ENCODE measurements at regions not wholly inside any gene's neighbourhood (a gene's known extent, or its start where the extent isn't known, plus 50 kb on each side); places are given as distances from the start of the nearest gene placed in this dataset.
"Not testable (repeated sequence)": the region's sequence is repeated elsewhere in the genome, so short reads cannot be mapped to it uniquely, and the experiment has no call there.

GRCh38 chr12:46485853-46486252 is 113.3 kb upstream of the SLC38A2 start:
- no peaks in the 10 kb centered on the region for H3K27me3 ChIP-seq (replicated peaks; ENCODE audit: control insufficient read depth, insufficient read depth, low read length)
- H3K9ac ChIP-seq (ENCODE audit: low read length): no peak overlapping the region
- DNase-seq (ENCODE audit: low read depth): no peak
- H3K4me1 ChIP-seq (ENCODE audit: control insufficient read depth, insufficient read depth, low read length): peaks cover 33% of the 10 kb centered on the region
- H3K36me3 ChIP-seq (ENCODE audit: control insufficient read depth, insufficient read depth, low read length, severe bottlenecking): no peaks in the 10 kb centered on the region
- H3K9me3 ChIP-seq (ENCODE audit: control insufficient read depth, low read length): no peaks in the 10 kb centered on the region
- H3K4me3 ChIP-seq (ENCODE audit: low read length): no peak overlapping the region

DNA sequence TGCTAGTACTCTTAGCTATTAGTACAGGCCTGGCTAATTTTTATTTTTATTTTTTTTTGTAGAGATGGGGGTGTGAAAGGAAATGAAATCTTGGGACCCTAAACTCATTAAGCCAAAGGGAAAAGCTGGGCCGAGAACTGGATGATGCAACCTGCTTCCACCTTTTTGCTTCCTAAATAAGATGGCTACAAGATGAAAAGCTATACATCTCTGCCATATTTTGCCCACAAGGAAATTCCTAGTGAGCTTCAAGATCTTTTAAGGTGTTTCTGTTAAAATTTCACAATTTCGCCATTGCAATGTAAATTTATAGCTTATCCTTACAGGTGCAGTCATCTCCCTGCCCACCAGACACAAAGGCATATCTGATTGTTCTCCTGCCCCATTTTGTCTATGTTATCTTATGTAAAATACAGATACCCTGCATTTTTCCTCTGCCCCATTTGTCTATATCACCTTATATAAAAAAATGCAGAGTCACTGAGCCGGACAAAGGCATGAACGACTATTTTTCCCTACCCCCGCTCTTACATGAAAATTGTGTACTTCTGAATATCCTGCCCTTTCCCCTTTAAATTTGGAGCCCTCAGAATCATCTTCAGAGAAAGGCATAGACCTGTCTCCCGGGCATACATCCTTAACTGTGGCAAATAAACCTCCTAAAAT is 112.0 kb upstream of the SLC38A2 start:
- Histone ChIP-seq H3K27me3 (replicated peaks; ENCODE audit: control insufficient read depth, insufficient read depth, low read length) (no peaks in the 10 kb centered on the region), H3K4me1 (ENCODE audit: control insufficient read depth, insufficient read depth, low read length) (peaks cover 20% of the 10 kb centered on the region), H3K36me3 (ENCODE audit: control insufficient read depth, insufficient read depth, low read length, severe bottlenecking) (no peaks in the 10 kb centered on the region), H3K9ac (ENCODE audit: low read length) (no peak overlapping the region), H3K4me3 (ENCODE audit: low read length) (no peak overlapping the region), H3K9me3 (ENCODE audit: control insufficient read depth, low read length) (no peaks in the 10 kb centered on the region)
- DNase-seq (ENCODE audit: low read depth): no peak

DNA sequence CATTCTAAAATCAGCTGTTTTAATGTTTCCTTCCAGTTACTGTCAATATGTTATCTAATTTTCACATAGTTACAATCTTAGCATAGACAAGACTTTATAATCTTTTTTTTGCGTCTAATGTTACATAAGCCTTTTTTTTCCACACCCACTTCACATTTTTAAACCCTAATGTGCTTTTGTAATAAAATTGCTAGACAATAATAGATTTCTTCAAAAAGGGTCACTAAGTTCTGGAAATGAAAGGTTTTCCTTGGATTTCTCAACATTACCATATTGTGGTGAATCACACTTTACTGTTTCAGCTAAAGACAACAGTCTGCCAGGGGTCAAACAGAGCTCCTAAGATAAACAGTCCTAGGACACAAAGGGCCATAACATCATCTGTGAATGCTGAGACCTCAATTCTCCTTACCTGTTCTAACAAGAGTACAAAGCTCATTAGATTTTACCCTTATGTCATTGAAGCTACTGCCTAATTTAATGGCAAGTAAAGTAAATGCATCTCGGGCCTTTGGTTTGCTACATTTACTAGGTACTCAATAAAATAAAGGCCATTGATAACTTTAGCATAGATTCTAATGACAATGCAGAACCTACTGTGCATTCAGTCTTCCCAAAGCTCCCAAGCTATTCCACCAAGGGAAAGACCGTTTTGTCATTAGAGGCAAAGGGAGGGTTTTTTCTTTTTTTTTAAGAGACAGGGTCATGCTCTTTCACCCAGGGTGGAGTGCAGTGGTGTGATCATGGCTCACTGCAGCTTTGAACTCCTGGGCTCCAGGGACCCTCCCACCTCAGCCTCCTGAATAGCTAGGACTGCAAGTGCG is 111.2 kb upstream of the SLC38A2 start:
- H3K9ac ChIP-seq (ENCODE audit: low read length): no peak overlapping the region
- peak; percentile 54 for DNase-seq (ENCODE audit: low read depth)
- no peaks in the 10 kb centered on the region for H3K9me3 ChIP-seq (ENCODE audit: control insufficient read depth, low read length)
- H3K4me3 ChIP-seq (ENCODE audit: low read length): no peak overlapping the region
- H3K36me3 ChIP-seq (ENCODE audit: control insufficient read depth, insufficient read depth, low read length, severe bottlenecking): no peaks in the 10 kb centered on the region
- H3K27me3 ChIP-seq (replicated peaks; ENCODE audit: control insufficient read depth, insufficient read depth, low read length): no peaks in the 10 kb centered on the region
- peaks cover 17% of the 10 kb centered on the region for H3K4me1 ChIP-seq (ENCODE audit: control insufficient read depth, insufficient read depth, low read length)

DNA sequence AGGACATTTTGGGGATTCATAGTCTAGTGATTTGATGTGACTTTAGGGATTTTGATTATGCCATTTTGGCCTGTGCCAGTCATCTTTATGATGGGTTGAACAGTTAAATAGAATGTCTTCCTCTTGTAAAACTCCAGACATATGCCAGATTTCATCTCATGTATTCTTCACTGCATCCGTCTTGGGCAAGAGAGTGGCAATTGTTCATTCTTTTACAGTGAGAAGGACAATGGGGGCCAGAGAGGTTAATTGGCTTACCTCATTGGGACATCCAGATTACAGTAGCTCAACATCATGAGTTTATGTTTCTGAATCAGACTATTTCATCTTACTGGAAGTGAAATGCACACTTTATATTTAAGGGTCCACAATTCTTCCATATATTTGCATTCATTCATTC is 108.2 kb upstream of the SLC38A2 start:
- peaks cover 17% of the 10 kb centered on the region for H3K4me1 ChIP-seq (ENCODE audit: control insufficient read depth, insufficient read depth, low read length)
- no peaks in the 10 kb centered on the region for H3K36me3 ChIP-seq (ENCODE audit: control insufficient read depth, insufficient read depth, low read length, severe bottlenecking)
- no peaks in the 10 kb centered on the region for H3K27me3 ChIP-seq (replicated peaks; ENCODE audit: control insufficient read depth, insufficient read depth, low read length)
- H3K4me3 ChIP-seq (ENCODE audit: low read length): no peak overlapping the region
- no peak for DNase-seq (ENCODE audit: low read depth)
- no peaks in the 10 kb centered on the region for H3K9me3 ChIP-seq (ENCODE audit: control insufficient read depth, low read length)
- H3K9ac ChIP-seq (ENCODE audit: low read length): no peak overlapping the region

DNA sequence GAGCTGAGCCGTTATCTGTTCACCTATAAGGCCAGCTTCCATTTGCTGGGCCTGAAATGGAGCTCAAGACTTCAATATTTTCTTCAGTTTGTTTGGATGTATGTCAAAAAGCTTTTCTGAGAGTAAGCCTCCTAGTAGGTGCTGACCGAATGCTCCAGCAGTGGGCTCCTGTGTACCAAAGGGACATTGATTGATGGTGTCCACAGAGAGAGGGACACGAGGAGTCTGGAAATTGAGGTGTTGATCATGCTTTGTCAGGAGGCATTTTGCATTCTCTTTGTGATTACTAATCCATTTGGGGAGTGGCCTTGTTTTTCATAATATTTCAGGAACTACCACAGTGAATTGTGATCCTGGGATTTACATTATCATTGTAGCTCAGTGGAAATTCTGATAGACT is 107.7 kb upstream of the SLC38A2 start:
- H3K36me3 ChIP-seq (ENCODE audit: control insufficient read depth, insufficient read depth, low read length, severe bottlenecking): no peaks in the 10 kb centered on the region
- H3K4me1 ChIP-seq (ENCODE audit: control insufficient read depth, insufficient read depth, low read length): peaks cover 17% of the 10 kb centered on the region
- no peak for DNase-seq (ENCODE audit: low read depth)
- H3K9me3 ChIP-seq (ENCODE audit: control insufficient read depth, low read length): no peaks in the 10 kb centered on the region
- H3K27me3 ChIP-seq (replicated peaks; ENCODE audit: control insufficient read depth, insufficient read depth, low read length): no peaks in the 10 kb centered on the region
- no peak overlapping the region for H3K9ac ChIP-seq (ENCODE audit: low read length)
- no peak overlapping the region for H3K4me3 ChIP-seq (ENCODE audit: low read length)

GRCh38 chr12:46478123-46478522 is 105.5 kb upstream of the SLC38A2 start:
- DNase-seq (ENCODE audit: low read depth): no peak
- Histone ChIP-seq H3K4me1 (ENCODE audit: control insufficient read depth, insufficient read depth, low read length) (peaks cover 25% of the 10 kb centered on the region), H3K9me3 (ENCODE audit: control insufficient read depth, low read length) (no peaks in the 10 kb centered on the region), H3K9ac (ENCODE audit: low read length) (no peak overlapping the region), H3K27me3 (replicated peaks; ENCODE audit: control insufficient read depth, insufficient read depth, low read length) (no peaks in the 10 kb centered on the region), H3K4me3 (ENCODE audit: low read length) (no peak overlapping the region), H3K36me3 (ENCODE audit: control insufficient read depth, insufficient read depth, low read length, severe bottlenecking) (no peaks in the 10 kb centered on the region)

GRCh38 chr12:46477541-46477940 is 105.0 kb upstream of the SLC38A2 start:
- no peak for DNase-seq (ENCODE audit: low read depth)
- no peaks in the 10 kb centered on the region for H3K9me3 ChIP-seq (ENCODE audit: control insufficient read depth, low read length)
- H3K9ac ChIP-seq (ENCODE audit: low read length): no peak overlapping the region
- no peaks in the 10 kb centered on the region for H3K36me3 ChIP-seq (ENCODE audit: control insufficient read depth, insufficient read depth, low read length, severe bottlenecking)
- H3K4me3 ChIP-seq (ENCODE audit: low read length): no peak overlapping the region
- H3K4me1 ChIP-seq (ENCODE audit: control insufficient read depth, insufficient read depth, low read length): peaks cover 27% of the 10 kb centered on the region
- H3K27me3 ChIP-seq (replicated peaks; ENCODE audit: control insufficient read depth, insufficient read depth, low read length): no peaks in the 10 kb centered on the region

GRCh38 chr12:46475972-46476645 is 103.5 kb upstream of the SLC38A2 start:
- Histone ChIP-seq H3K9me3 (ENCODE audit: control insufficient read depth, low read length) (no peaks in the 10 kb centered on the region), H3K36me3 (ENCODE audit: control insufficient read depth, insufficient read depth, low read length, severe bottlenecking) (no peaks in the 10 kb centered on the region), H3K9ac (ENCODE audit: low read length) (no peak overlapping the region), H3K4me3 (ENCODE audit: low read length) (no peak overlapping the region), H3K27me3 (replicated peaks; ENCODE audit: control insufficient read depth, insufficient read depth, low read length) (no peaks in the 10 kb centered on the region), H3K4me1 (ENCODE audit: control insufficient read depth, insufficient read depth, low read length) (peaks cover 38% of the 10 kb centered on the region)
- DNase-seq (ENCODE audit: low read depth): no peak

DNA sequence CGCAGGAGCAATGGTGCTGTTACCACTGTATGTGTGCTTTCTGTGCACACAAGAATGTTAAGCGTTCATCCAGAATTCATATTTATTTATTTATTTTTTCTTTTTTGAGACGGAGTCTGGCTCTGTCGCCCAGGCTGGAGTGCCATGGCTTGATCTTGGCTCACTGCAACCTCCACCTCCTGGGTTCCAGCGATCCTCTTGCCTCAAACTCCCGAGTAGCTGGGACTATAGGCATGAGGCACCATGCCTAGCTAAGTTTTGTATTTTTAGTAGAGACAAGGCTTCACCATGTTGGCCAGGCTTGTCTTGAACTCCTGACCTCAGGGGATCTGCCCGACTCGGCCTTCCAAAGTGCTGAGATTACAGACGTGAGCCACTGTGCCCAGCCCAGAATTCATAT is 101.8 kb upstream of the SLC38A2 start:
- DNase-seq (ENCODE audit: low read depth); H3K27me3 ChIP-seq (replicated peaks; ENCODE audit: control insufficient read depth, insufficient read depth, low read length); H3K36me3 ChIP-seq (ENCODE audit: control insufficient read depth, insufficient read depth, low read length, severe bottlenecking); H3K9me3 ChIP-seq (ENCODE audit: control insufficient read depth, low read length): not testable (repeated sequence)
- peak overlapping the region; percentile 12 for H3K4me3 ChIP-seq (ENCODE audit: low read length)
- H3K9ac ChIP-seq (ENCODE audit: low read length): peak overlapping the region; percentile 65
- peaks cover 38% of the 10 kb centered on the region for H3K4me1 ChIP-seq (ENCODE audit: control insufficient read depth, insufficient read depth, low read length)

DNA sequence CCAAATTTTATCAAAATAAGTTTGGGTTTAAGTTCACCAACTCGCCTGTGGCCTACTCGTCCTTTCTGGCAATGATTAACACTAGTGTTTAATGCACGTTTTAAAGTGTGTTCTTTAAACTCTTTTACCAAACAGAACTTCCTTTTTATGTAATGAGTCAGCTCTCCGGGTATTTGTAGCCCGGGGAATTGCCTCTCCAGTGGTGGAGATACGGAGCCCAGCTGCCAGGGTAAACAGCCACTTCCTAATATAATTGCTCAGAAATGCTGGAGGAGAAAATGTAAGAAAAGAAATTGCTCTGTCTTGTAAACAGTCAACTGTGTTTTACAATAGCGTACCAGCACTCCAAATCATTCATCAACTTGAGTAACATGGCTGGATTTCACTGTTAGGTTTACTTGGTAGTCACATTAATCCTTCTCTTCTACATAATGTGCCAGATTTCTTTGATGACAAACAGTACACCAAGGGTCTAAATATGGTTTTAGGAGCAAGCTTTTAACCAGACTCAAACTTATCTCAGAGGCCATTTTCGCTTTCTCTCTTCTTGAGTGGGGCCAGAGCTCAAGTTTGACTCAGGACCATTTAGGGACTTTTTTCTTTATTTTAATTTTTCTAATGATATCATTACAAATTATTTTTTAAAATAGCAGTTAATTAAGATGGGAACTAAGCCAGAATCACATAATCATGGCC is 101.2 kb upstream of the SLC38A2 start:
- H3K9me3 ChIP-seq (ENCODE audit: control insufficient read depth, low read length): no peaks in the 10 kb centered on the region
- no peaks in the 10 kb centered on the region for H3K36me3 ChIP-seq (ENCODE audit: control insufficient read depth, insufficient read depth, low read length, severe bottlenecking)
- DNase-seq (ENCODE audit: low read depth): peak; percentile 94
- peak overlapping the region; percentile 12 for H3K4me3 ChIP-seq (ENCODE audit: low read length)
- no peaks in the 10 kb centered on the region for H3K27me3 ChIP-seq (replicated peaks; ENCODE audit: control insufficient read depth, insufficient read depth, low read length)
- peak overlapping the region; percentile 65 for H3K9ac ChIP-seq (ENCODE audit: low read length)
- H3K4me1 ChIP-seq (ENCODE audit: control insufficient read depth, insufficient read depth, low read length): peaks cover 38% of the 10 kb centered on the region

Data from adipocyte (in vitro differentiated cells).